ENCODE measurements at regions not wholly inside any gene's neighbourhood (a gene's known extent, or its start where the extent isn't known, plus 50 kb on each side); places are given as distances from the start of the nearest gene placed in this dataset.

- no TSS peak for BruUV-seq (replicated peaks)
Observed at GRCh38 chr4:127414951-127415606, 217.7 kb upstream of the INTU start.

More at GRCh38 chr4:127414951-127415606, 217.7 kb upstream of the INTU start:
- H3K9me3 ChIP-seq (ENCODE audit: low read length): no peaks in the 10 kb centered on the region
- TF ChIP-seq ESRRA (CRISPR knock-in tag; IDR thresholded peaks at IDR 0.05; ENCODE audit: low read depth) (no peak), ZNF34 (CRISPR knock-in tag; IDR thresholded peaks at IDR 0.05; ENCODE audit: borderline replicate concordance) (no peak), TRIM22 (IDR thresholded peaks at IDR 0.05) (no peak), ZNF33A (CRISPR knock-in tag; IDR thresholded peaks at IDR 0.05; ENCODE audit: borderline replicate concordance) (no peak), BORCS8-MEF2B (CRISPR knock-in tag; IDR thresholded peaks at IDR 0.05) (no peak), LRRFIP1 (CRISPR knock-in tag; conservative IDR thresholded peaks at IDR 0.05) (no peak), ZFP91 (CRISPR knock-in tag; IDR thresholded peaks at IDR 0.05; ENCODE audit: borderline replicate concordance) (no peak), CEBPB (IDR thresholded peaks at IDR 0.05; ENCODE audit: borderline replicate concordance, low read depth, low read length) (no peak), SRF (IDR thresholded peaks at IDR 0.05; ENCODE audit: low read depth, low read length) (no peak), ZNF335 (CRISPR knock-in tag; IDR thresholded peaks at IDR 0.05) (no peak), ZNF839 (CRISPR knock-in tag; IDR thresholded peaks at IDR 0.05; ENCODE audit: borderline replicate concordance) (no peak), SETDB1 (CRISPR knock-in tag; IDR thresholded peaks at IDR 0.05; ENCODE audit: borderline replicate concordance) (no peak), KDM5B (CRISPR knock-in tag; IDR thresholded peaks at IDR 0.05; ENCODE audit: borderline replicate concordance) (no peak), ZNF292 (CRISPR knock-in tag; IDR thresholded peaks at IDR 0.05; ENCODE audit: borderline replicate concordance, low read depth) (no peak), ZNF333 (CRISPR knock-in tag; IDR thresholded peaks at IDR 0.05; ENCODE audit: borderline replicate concordance) (no peak), THYN1 (CRISPR knock-in tag; IDR thresholded peaks at IDR 0.05; ENCODE audit: borderline replicate concordance, low read depth) (no peak)
- ATAC-seq (no peak), DNase-seq (ENCODE audit: low spot score) (no peak), FAIRE-seq (no peak)
- in situ Hi-C loops (cut with HindIII; ENCODE audit: extremely low pct_ligation_motif_present, low pct_unique_long_range_greater_than_20kb): no loop called here
- no peak overlapping the region for H3K4me3 ChIP-seq (replicated peaks in 1 of 3; ENCODE audit: insufficient read depth in 1 of 3, low read depth in 2 of 3, low read length in 3 of 3)
- H4K20me1 ChIP-seq (ENCODE audit: insufficient read depth, low read length): no peaks in the 10 kb centered on the region
- ChIA-PET POLR2A (no interaction called here), CTCF (ENCODE audit: low intra/inter-chr PET ratio, low total read pairs) (no interaction called here)
- H3K27ac ChIP-seq (ENCODE audit: extremely low read length, insufficient read depth, low read length): no peak overlapping the region
- H3K27me3 ChIP-seq (ENCODE audit: control insufficient read depth in 1 of 2, insufficient read depth in 2 of 2, low read length in 2 of 2): no peaks in the 10 kb centered on the region
- H2AFZ ChIP-seq (ENCODE audit: low read length): no peak overlapping the region
- intact Hi-C loops (cut with micrococcal nuclease; ENCODE audit: unreplicated experiment): no loop called here
- WGBS (ENCODE audit: low lambda C conversion rate): 3% methylated on average over 2 of the region's 2 CpGs
- no peak overlapping the region for H3K9ac ChIP-seq (ENCODE audit: insufficient read depth, low read depth, low read length)
- no peaks in the 10 kb centered on the region for H3K4me1 ChIP-seq (ENCODE audit: insufficient read depth, low read length)
- H3K79me2 ChIP-seq (ENCODE audit: insufficient read depth, low read length): no peaks in the 10 kb centered on the region
- no peak overlapping the region for H3K4me2 ChIP-seq (ENCODE audit: low read depth, low read length)
- H3K36me3 ChIP-seq (replicated peaks in 1 of 2; ENCODE audit: control insufficient read depth in 1 of 2, insufficient read depth in 2 of 2, low read length in 2 of 2): no peaks in the 10 kb centered on the region
